Transverse colon (tissue), 4 donors: ENCODE measurements at regions not wholly inside any gene's neighbourhood (a gene's known extent, or its start where the extent isn't known, plus 50 kb on each side); places are given as distances from the start of the nearest gene placed in this dataset.
A peak's percentile ranks its signal among the peaks of the same experiment; 100 is the strongest.

Source experiments
- DNase-seq: peaks from one replicate; pipeline ENCODE4 v3.0.0-alpha.2; 2019
- H3K27ac ChIP-seq, 4 donors: fragments of 200-600 bp; sonication (generic); 2 replicates each; pipeline ENCODE4 v1.5.1; 2016 to 2018; ENCODE audit warnings: inconsistent platforms in 4 of 4
- H3K27me3 ChIP-seq: fragments of 200-600 bp; sonication (generic); 2 replicates; pipeline ENCODE4 v1.5.1; 2017; ENCODE audit warnings: inconsistent platforms
- H3K36me3 ChIP-seq, 4 donors: fragments of 200-600 bp; sonication (generic); 2 replicates each; pipeline ENCODE4 v1.5.1; 2017 to 2019; ENCODE audit warnings: inconsistent platforms in 4 of 4
- H3K4me1 ChIP-seq, 4 donors: fragments of 200-600 bp; sonication (generic); 2 replicates each; pipeline ENCODE4 v1.5.1; 2017 to 2020; ENCODE audit warnings: inconsistent platforms in 4 of 4
- H3K4me3 ChIP-seq, 4 donors: fragments of 200-600 bp; sonication (generic); 1 replicate in 1 of 4; 2 replicates in 3 of 4; pipeline versions ENCODE4 v1.5.1 to v1.6.1; 2017 to 2019; ENCODE audit warnings: inconsistent platforms in 4 of 4
- H3K9me3 ChIP-seq, 2 donors: fragments of 200-600 bp; sonication (generic); 2 replicates each; pipeline ENCODE4 v1.5.1; 2017 to 2019; ENCODE audit warnings: inconsistent platforms in 2 of 2
- EP300 ChIP-seq: sonication (generic); formaldehyde crosslinking; IDR thresholded peaks from one replicate; pipeline ENCODE4 v1.6.1; 2017; ENCODE audit warnings: antibody characterized with exemption, low read depth
- POLR2A ChIP-seq: fragments of 450-650 bp; IDR thresholded peaks from one replicate; pipeline ENCODE4 v1.6.1; 2016; ENCODE audit warnings: antibody characterized with exemption, mild to moderate bottlenecking, moderate library complexity
- POLR2AphosphoS5 ChIP-seq, 3 donors: sonication (generic); formaldehyde crosslinking; IDR thresholded peaks; one replicate each; pipeline ENCODE4 v1.6.1; 2016; ENCODE audit warnings: antibody characterized with exemption in 3 of 3
- WGBS, 2 donors: methylation state at CpG; one replicate each; pipeline ENCODE4 v1.1.5; 2018; ENCODE audit warnings: low coverage in 1 of 2; 5-methylcytosine and 5-hydroxymethylcytosine counted together
- in situ Hi-C, 4 donors: fragments of 200-750 bp; cut with MboI; loops; one replicate each; pipeline versions ENCODE4 v1.15.0 to v1.15.1; 2017; ENCODE audit warnings: low sequenced_read_pairs in 3 of 4, low pct_ligation_motif_present in 1 of 4, low pct_unique_long_range_greater_than_20kb in 1 of 4
- intact Hi-C: fragments of 100-400 bp; cut with DNase I; formaldehyde crosslinking; loops from one replicate; pipeline ENCODE4 v1.15.1; 2023; ENCODE audit warnings: low total_unique reads
- TF ChIP-seq, protein P1 (sequence below), 5 experiments: fragments of 200-600 bp in 3 of 5; fragments of 450-650 bp in 2 of 5; sonication (generic) in 3 of 5; IDR thresholded peaks; 1 replicate in 2 of 5; 2 replicates in 3 of 5; pipeline ENCODE4 v1.5.1; 2016 to 2017; ENCODE audit warnings: antibody characterized with exemption in 5 of 5, inconsistent platforms in 3 of 5, mild to moderate bottlenecking in 2 of 5, moderate library complexity in 1 of 5

DNA sequence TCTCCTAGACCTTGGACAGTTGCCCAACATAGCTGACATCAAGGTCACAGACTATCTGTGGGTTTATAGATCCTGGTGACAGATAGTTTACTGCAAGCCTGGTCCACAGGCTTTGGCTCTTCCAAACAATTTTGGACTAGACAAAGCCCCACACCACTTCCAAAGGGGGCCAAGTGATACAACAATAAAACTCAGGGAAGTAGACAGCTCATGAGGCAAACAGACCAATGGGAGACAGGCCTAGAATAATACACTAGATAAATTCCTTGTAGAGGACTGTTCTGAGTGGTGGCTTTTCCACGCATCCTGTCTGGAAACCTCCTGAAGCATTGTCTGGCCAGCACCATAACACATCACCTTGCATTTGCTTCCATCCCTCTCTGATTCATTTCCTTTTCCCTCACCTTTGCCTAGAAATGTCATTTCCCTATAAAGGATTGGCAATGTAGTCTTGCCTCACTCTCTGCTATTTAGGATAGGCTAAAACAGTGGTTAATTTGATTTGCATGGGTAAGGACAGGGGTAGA, 284.2 kb downstream of the POU4F1 start:
- Histone ChIP-seq H3K4me1 (no peaks in the 10 kb centered on the region), H3K4me3 (no peak overlapping the region), H3K36me3 (no peaks in the 10 kb centered on the region), H3K9me3 (no peaks in the 10 kb centered on the region), H3K27me3 (no peaks in the 10 kb centered on the region), H3K27ac (no peak overlapping the region)
- intact Hi-C loops (no loop called here), in situ Hi-C loops (no loop called here)
- DNase-seq = no peak
- no peak for TF ChIP-seq EP300
- TF ChIP-seq POLR2A = no peak
- TF ChIP-seq, protein P1, sequence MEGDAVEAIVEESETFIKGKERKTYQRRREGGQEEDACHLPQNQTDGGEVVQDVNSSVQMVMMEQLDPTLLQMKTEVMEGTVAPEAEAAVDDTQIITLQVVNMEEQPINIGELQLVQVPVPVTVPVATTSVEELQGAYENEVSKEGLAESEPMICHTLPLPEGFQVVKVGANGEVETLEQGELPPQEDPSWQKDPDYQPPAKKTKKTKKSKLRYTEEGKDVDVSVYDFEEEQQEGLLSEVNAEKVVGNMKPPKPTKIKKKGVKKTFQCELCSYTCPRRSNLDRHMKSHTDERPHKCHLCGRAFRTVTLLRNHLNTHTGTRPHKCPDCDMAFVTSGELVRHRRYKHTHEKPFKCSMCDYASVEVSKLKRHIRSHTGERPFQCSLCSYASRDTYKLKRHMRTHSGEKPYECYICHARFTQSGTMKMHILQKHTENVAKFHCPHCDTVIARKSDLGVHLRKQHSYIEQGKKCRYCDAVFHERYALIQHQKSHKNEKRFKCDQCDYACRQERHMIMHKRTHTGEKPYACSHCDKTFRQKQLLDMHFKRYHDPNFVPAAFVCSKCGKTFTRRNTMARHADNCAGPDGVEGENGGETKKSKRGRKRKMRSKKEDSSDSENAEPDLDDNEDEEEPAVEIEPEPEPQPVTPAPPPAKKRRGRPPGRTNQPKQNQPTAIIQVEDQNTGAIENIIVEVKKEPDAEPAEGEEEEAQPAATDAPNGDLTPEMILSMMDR (IDR thresholded peaks at IDR 0.05) = no peak
- no peak for TF ChIP-seq POLR2AphosphoS5 (IDR thresholded peaks at IDR 0.05)
- WGBS, 2 donors = 82% methylated on average over 1 of the region's 1 CpG; no CpG with 5 or more reads in 1 of the 2 donors

DNA sequence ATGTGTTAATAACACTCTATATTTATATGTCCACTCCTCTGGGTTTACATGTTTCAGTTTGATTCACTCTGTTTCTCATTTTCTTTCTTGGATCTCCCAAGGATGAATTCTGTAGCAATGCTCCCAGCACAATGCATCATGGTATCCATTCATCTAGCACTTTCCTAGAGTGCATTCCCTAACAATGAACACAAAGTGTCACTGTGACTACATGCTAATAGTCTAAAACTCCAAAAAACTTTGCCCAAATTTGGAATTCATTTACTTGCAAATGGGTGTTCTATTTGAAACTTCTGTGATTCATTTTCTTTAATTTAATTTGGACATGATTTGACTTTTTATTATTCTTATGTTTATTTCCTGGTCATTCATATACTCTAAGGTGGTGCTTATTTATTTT, 286.3 kb downstream of the POU4F1 start:
- H3K9me3 ChIP-seq = no peaks in the 10 kb centered on the region
- no peak overlapping the region for H3K4me3 ChIP-seq
- no peak for DNase-seq
- no peak overlapping the region for H3K27ac ChIP-seq
- no peaks in the 10 kb centered on the region for H3K27me3 ChIP-seq
- intact Hi-C loops (no loop called here), in situ Hi-C loops (no loop called here)
- no peaks in the 10 kb centered on the region for H3K4me1 ChIP-seq
- H3K36me3 ChIP-seq = no peaks in the 10 kb centered on the region
- TF ChIP-seq POLR2A (no peak), POLR2AphosphoS5 (IDR thresholded peaks at IDR 0.05) (no peak)
- TF ChIP-seq, protein P1 (IDR thresholded peaks at IDR 0.05) = peak in 2 of 5 experiments; percentile 11 to 12

DNA sequence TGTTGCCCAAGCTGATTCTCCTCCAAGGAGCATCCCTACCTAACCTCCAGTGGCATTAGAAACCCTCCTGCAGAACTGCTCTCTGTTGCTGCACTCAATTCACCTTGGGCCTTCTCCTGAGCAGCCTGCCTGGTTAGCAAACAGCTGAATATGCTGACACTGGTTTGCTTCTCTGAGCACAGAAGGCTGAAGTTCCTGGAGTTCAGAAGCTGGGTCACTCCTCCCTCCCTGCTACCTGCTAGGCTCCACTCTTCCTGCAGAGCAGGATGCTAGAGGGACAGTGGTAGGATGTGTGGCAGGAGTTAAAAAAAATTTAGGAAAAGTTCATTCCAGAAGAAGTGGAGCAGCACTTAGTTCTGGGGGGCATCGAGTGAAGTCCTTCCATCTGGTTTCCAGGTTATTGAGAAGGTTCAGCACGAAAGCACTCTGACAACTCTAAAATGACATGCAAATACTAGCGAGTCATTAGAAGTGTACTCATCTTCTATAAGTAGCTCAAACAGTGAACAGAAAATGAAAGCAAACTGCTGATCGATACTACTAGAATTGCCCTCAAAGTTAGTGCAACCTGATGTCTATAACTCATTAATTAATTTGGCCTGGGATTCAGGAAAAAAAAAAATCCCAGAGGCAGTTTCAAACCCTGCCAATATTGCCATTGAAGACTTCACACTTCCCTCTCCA, 293.7 kb downstream of the POU4F1 start:
- Histone ChIP-seq H3K4me1 (no peaks in the 10 kb centered on the region), H3K36me3 (no peaks in the 10 kb centered on the region), H3K27ac (no peak overlapping the region), H3K9me3 (no peaks in the 10 kb centered on the region), H3K27me3 (no peaks in the 10 kb centered on the region), H3K4me3 (no peak overlapping the region)
- intact Hi-C loops = no loop called here
- in situ Hi-C loops = no loop called here
- WGBS, 2 donors = 74 to 87% methylated on average over 4 of the region's 4 CpGs
- no peak for DNase-seq
- TF ChIP-seq, protein P1 (IDR thresholded peaks at IDR 0.05) = no peak
- no peak for TF ChIP-seq POLR2AphosphoS5 (IDR thresholded peaks at IDR 0.05)
- TF ChIP-seq EP300 = no peak
- no peak for TF ChIP-seq POLR2A

DNA sequence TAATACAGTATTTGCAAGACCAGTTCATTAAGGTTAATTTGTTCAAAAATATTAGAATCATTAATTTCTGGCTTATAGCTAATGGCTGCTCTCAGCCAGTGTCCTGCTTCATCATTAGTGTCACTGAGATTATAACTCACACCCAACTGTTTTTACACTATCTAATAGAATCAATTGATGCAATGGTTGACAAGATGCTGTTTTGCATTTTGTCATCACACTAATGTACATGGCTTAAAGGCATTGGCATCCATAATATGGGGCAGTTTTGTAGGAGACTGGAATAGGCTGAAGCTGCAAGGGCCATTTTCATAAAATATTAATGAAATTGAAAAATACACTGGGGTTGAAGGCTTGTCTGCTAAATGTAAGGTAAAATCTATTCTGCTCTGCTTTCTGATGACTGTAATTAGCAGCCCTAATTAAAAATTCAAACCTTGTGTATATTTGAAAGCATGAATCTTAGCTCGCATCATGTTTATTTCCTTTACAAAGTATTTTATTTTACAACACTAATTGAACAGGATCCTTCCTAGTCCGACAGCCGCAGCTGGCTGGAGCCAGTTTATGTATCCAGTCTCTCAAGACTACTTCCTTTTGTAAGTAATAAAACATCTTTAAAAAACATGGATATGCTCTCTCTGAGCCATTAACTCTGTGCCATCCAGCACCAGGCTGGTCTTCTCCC, 296.7 kb downstream of the POU4F1 start:
- DNase-seq = no peak
- Histone ChIP-seq H3K9me3 (no peaks in the 10 kb centered on the region), H3K36me3 (no peaks in the 10 kb centered on the region), H3K27ac (no peak overlapping the region), H3K4me1 (no peaks in the 10 kb centered on the region), H3K4me3 (no peak overlapping the region), H3K27me3 (no peaks in the 10 kb centered on the region)
- intact Hi-C loops = no loop called here
- in situ Hi-C loops = no loop called here
- WGBS, 2 donors = 19 to 32% methylated on average over 3 of the region's 3 CpGs
- TF ChIP-seq, protein P1 (IDR thresholded peaks at IDR 0.05) = no peak
- no peak for TF ChIP-seq POLR2A
- TF ChIP-seq EP300 = no peak
- TF ChIP-seq POLR2AphosphoS5 (IDR thresholded peaks at IDR 0.05) = no peak
